ENCODE measurements at regions not wholly inside any gene's neighbourhood (a gene's known extent, or its start where the extent isn't known, plus 50 kb on each side); places are given as distances from the start of the nearest gene placed in this dataset.
A peak's percentile ranks its signal among the peaks of the same experiment; 100 is the strongest.

GRCh38 chr13:76632401-76633044 is 253.7 kb downstream of the KCTD12 start:
- DNase-seq (ENCODE audit: low read depth), result peak; percentile 36
- no peak for TF ChIP-seq CTCF (IDR thresholded peaks at IDR 0.05; ENCODE audit: insufficient read depth, low read depth, low read length, missing control alignments)

GRCh38 chr13:76630629-76631230 is 255.5 kb downstream of the KCTD12 start:
- no peak overlapping the region for H3K4me3 ChIP-seq (ENCODE audit: low read depth, low read length)
- no peak for DNase-seq (ENCODE audit: low read depth)
- no peak for TF ChIP-seq CTCF (IDR thresholded peaks at IDR 0.05; ENCODE audit: insufficient read depth, low read depth, low read length, missing control alignments)

More at GRCh38 chr13:76632401-76633044, 253.7 kb downstream of the KCTD12 start:
- no peak overlapping the region for H3K4me3 ChIP-seq (ENCODE audit: low read depth, low read length)

GRCh38 chr13:76622315-76623040 is 263.7 kb downstream of the KCTD12 start:
- no peak for TF ChIP-seq CTCF (IDR thresholded peaks at IDR 0.05; ENCODE audit: insufficient read depth, low read depth, low read length, missing control alignments)
- H3K4me3 ChIP-seq (ENCODE audit: low read depth, low read length), result no peak overlapping the region
- DNase-seq (ENCODE audit: low read depth), result no peak

GRCh38 chr13:76621705-76622104 is 264.5 kb downstream of the KCTD12 start:
- no peak for DNase-seq (ENCODE audit: low read depth)
- H3K4me3 ChIP-seq (ENCODE audit: low read depth, low read length), result no peak overlapping the region
- no peak for TF ChIP-seq CTCF (IDR thresholded peaks at IDR 0.05; ENCODE audit: insufficient read depth, low read depth, low read length, missing control alignments)

GRCh38 chr13:76620036-76620435 is 266.2 kb downstream of the KCTD12 start:
- TF ChIP-seq CTCF (IDR thresholded peaks at IDR 0.05; ENCODE audit: insufficient read depth, low read depth, low read length, missing control alignments), result no peak
- no peak for DNase-seq (ENCODE audit: low read depth)

GRCh38 chr13:76619631-76620030 is 266.6 kb downstream of the KCTD12 start:
- DNase-seq (ENCODE audit: low read depth), result no peak
- H3K4me3 ChIP-seq (ENCODE audit: low read depth, low read length), result no peak overlapping the region
- TF ChIP-seq CTCF (IDR thresholded peaks at IDR 0.05; ENCODE audit: insufficient read depth, low read depth, low read length, missing control alignments), result no peak

More at GRCh38 chr13:76620036-76620435, 266.2 kb downstream of the KCTD12 start:
- H3K4me3 ChIP-seq (ENCODE audit: low read depth, low read length), result no peak overlapping the region

Data from GM12865 (cell line).